GM13976 (cell line): ENCODE measurements at regions not wholly inside any gene's neighbourhood (a gene's known extent, or its start where the extent isn't known, plus 50 kb on each side); places are given as distances from the start of the nearest gene placed in this dataset.

Source experiments
- DNase-seq: peaks from one replicate; pipeline ENCODE4 v3.0.0; 2012; ENCODE audit warnings: low spot score
- in situ Hi-C: fragments of 300-500 bp; cut with MboI; formaldehyde crosslinking; loops from one replicate; pipeline ENCODE4 v1.12.0; 2022; ENCODE audit warnings: low sequenced_read_pairs, mixed read lengths, inconsistent platforms; ENCODE audit not compliant: unreplicated experiment
- TF ChIP-seq, protein P1 (sequence below): IDR thresholded peaks from 2 replicates; pipeline ENCODE4 v1.5.1; 2012; ENCODE audit warnings: borderline replicate concordance, mild to moderate bottlenecking; ENCODE audit not compliant: insufficient read depth; ENCODE audit errors: extremely low read depth, missing control alignments, control extremely low read depth

DNA sequence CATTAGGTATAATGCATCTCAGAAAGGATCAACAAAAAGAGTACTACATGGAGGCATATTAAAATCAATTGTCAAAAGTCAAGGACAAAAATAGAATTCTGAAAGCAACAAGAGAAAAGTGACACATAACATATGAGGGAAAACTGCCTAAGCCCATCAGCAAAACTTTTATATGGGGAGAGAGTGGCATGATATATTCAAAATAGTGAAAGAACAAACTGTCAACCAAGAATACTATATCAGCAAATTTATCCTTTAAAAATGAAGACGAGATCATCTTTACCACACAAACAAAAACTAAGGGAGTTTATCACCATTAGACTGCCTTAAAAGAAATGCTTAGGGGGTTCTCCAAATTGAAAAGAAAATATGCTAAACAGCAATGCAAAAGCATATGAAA is 86.4 kb upstream of the CHRDL1 start:
- in situ Hi-C loops: no loop called here
- TF ChIP-seq, protein P1, sequence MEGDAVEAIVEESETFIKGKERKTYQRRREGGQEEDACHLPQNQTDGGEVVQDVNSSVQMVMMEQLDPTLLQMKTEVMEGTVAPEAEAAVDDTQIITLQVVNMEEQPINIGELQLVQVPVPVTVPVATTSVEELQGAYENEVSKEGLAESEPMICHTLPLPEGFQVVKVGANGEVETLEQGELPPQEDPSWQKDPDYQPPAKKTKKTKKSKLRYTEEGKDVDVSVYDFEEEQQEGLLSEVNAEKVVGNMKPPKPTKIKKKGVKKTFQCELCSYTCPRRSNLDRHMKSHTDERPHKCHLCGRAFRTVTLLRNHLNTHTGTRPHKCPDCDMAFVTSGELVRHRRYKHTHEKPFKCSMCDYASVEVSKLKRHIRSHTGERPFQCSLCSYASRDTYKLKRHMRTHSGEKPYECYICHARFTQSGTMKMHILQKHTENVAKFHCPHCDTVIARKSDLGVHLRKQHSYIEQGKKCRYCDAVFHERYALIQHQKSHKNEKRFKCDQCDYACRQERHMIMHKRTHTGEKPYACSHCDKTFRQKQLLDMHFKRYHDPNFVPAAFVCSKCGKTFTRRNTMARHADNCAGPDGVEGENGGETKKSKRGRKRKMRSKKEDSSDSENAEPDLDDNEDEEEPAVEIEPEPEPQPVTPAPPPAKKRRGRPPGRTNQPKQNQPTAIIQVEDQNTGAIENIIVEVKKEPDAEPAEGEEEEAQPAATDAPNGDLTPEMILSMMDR: no peak
- DNase-seq: no peak

DNA sequence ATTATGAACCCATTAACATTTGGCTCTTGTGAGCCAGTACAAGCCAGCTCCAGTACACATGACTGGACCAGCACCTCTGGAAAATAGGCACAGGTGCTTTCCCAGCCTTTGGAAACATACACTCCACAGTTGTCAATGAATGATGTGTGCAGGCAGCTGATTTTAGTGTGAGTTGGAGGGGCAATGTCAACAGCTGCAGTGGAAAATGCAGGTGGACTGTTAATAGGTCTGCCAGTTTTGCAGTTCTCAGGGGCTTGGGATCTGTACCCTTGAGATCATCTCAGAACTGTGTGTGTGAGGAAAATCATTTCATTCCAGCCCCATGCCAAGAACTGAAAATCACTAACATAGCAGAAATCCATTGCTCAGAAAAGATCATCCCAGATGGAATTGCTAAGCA is 81.7 kb upstream of the CHRDL1 start:
- no peak for DNase-seq
- in situ Hi-C loops: no loop called here
- TF ChIP-seq, protein P1: no peak

DNA sequence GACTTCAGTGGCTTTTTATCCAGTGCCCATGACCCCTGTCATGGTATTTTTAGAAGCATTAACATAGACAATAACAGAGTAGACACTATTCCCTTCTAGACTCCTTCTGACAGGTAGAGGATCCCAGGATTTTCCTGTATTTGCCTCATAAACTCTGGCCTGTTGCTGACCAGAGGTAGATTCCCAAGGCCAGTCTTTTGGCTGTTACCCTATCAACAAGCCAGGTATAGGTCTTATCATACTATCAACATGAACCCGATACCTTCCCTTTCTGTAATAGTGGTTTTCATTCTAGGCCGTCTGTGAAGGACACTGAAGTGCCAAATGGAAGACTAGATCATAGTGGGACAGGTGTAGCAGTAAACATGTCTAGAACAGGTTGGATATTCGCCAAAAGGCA is 76.2 kb upstream of the CHRDL1 start:
- TF ChIP-seq, protein P1: no peak
- in situ Hi-C loops: loop anchor here (25.0 kb wide), 1 partner anchor 710 kb away; no protein-coding TSS in a partner anchor
- DNase-seq: no peak

DNA sequence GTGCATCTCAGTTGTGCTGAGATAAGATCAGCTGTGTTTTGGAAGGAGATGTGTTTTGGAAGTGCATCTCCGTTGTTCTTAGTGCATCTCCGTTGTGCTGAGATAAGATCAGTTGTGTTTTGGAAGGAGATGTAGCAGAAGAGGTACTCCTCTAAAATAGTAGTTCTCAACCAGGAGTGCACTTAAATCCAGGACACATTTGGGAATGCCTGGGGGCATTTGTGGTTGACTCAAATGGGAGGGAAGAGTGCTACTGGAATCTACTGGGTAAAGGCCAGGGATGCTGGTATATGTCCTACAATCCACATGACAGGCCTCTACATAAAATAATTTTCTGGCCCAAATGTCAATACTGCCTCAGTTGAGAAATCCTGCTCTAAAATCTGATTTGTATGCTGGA is 70.8 kb upstream of the CHRDL1 start:
- DNase-seq: no peak
- TF ChIP-seq, protein P1: no peak
- in situ Hi-C loops: loop anchor here (25.0 kb wide), 1 partner anchor 704 kb away; no protein-coding TSS in a partner anchor

DNA sequence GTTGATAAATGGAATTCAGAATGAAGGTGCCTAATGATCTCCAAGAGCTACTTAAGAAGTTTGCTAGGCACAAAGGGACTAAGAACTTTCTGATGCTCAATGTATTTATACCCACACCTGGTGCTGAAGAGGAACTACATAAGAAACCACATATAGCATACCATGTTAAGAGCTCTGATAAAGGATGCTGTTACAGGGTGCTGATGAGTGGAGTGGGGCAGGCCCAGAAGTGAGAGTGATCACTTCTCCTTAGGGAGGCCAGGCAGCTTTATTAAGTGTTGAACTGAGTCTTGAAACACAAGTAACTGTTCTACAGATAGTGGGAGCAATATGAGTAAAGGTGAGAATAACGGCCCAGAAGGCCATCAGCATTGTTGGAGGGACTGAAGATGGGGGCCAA is 68.3 kb upstream of the CHRDL1 start:
- in situ Hi-C loops: loop anchor here (25.0 kb wide), 1 partner anchor 702 kb away; no protein-coding TSS in a partner anchor
- no peak for DNase-seq

DNA sequence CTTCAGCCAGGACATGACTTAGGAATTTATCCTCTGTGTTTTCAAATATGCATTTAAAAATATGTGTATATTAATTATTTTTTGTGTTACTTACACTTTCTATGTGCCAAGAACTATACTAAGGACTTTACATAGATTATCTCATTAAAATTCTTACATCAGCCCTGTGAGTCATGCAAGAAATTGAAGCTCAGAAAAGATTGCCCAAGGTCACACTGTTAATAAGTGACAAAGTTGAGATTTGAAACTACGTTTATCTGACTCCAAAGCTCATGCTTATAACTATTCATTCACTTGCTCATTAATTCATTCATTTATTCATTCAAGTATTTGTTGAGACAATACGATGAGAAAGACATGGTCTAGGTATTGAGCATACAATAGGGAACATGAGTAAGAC is 62.9 kb upstream of the CHRDL1 start:
- in situ Hi-C loops: loop anchor here (10.0 to 25.0 kb wide), 2 partner anchors 414 to 696 kb away; no protein-coding TSS in a partner anchor
- TF ChIP-seq, protein P1: no peak
- no peak for DNase-seq

More for the DNA sequence above, 68.3 kb upstream of the CHRDL1 start:
- TF ChIP-seq, protein P1: no peak
